K562 (cell line): ENCODE measurements at regions not wholly inside any gene's neighbourhood (a gene's known extent, or its start where the extent isn't known, plus 50 kb on each side); places are given as distances from the start of the nearest gene placed in this dataset.

Experiments used
- ATAC-seq: fragments of 200-7000 bp; cut with Tn5 transposase; 3 replicates; pipeline ENCODE4 v1.9.1; 2020; ENCODE audit warnings: moderate library complexity
- BruUV-seq: library from RNA; stranded (reverse); fragments of 400-500 nt; replicated peaks from 2 replicates; lab custom pipeline; 2021; lab: Mats Ljungman, UMichigan
- CTCF ChIA-PET: fragments of 300-600 bp; formaldehyde crosslinking; extraction: SDS; loops from one replicate; lab custom pipeline; 2021; ENCODE audit warnings: low intra/inter-chr PET ratio; lab: Yijun Ruan, JAX
- POLR2A ChIA-PET: fragments of 300-600, 350-650 bp; sonication (Branson Sonifier 250); formaldehyde crosslinking; extraction: SDS; loops from one replicate; lab custom pipeline; 2021; ENCODE audit warnings: antibody characterized with exemption, inconsistent platforms; lab: Yijun Ruan, JAX
- DNase-seq, 4 experiments: peaks; one replicate each; pipeline versions ENCODE4 v3.0.0 to v3.0.0-alpha.2; 2011 to 2018; ENCODE audit warnings: low spot score in 3 of 4, mixed read lengths in 3 of 4; ENCODE audit errors: extremely low read depth in 1 of 4
- FAIRE-seq: peaks from 2 replicates; lab custom pipeline; 2011; peaks lifted over from hg19 to GRCh38; lab: Jason Lieb, UNC
- H2AFZ ChIP-seq: 2 replicates; pipeline ENCODE4 v1.6.0; 2011; ENCODE audit warnings: low read depth, low read length, control low read depth, inconsistent platforms
- H3K27ac ChIP-seq: fragments of 200-600 bp; 3 replicates; pipeline ENCODE4 v1.8.0; 2011; ENCODE audit warnings: low read depth, mild to moderate bottlenecking, control low read depth, inconsistent platforms, low read length, moderate library complexity, mixed read lengths; ENCODE audit errors: extremely low read depth
- H3K27me3 ChIP-seq, 2 experiments: fragments of 300-600 bp in 1 of 2; 2 replicates in 1 of 2; 3 replicates in 1 of 2; pipeline versions ENCODE4 v1.6.0 to v1.8.0; 2011; ENCODE audit warnings: inconsistent platforms in 2 of 2, low read length in 2 of 2, mild to moderate bottlenecking in 1 of 2, mixed read lengths in 1 of 2, moderate library complexity in 1 of 2; ENCODE audit not compliant: control insufficient read depth in 2 of 2, insufficient read depth in 2 of 2
- H3K36me3 ChIP-seq: fragments of 300-600 bp; 3 replicates; pipeline ENCODE4 v1.8.0; 2011; ENCODE audit warnings: mild to moderate bottlenecking, low read length, inconsistent platforms; ENCODE audit not compliant: control insufficient read depth, insufficient read depth
- H3K4me1 ChIP-seq, 2 experiments: fragments of 200-600 bp in 1 of 2; replicated peaks in 1 of 2; 2 replicates in 1 of 2; 3 replicates in 1 of 2; pipeline versions ENCODE4 v1.5.1 to v1.8.0; 2011; ENCODE audit warnings: inconsistent platforms in 2 of 2, low read length in 2 of 2, mild to moderate bottlenecking in 1 of 2, mixed read lengths in 1 of 2, moderate library complexity in 1 of 2; ENCODE audit not compliant: control insufficient read depth in 2 of 2, insufficient read depth in 2 of 2
- H3K4me2 ChIP-seq: 2 replicates; pipeline ENCODE4 v1.6.1; 2011; ENCODE audit warnings: low read length, control low read depth, inconsistent platforms, mixed read lengths; ENCODE audit not compliant: insufficient read depth
- H3K4me3 ChIP-seq: fragments of 200-600 bp; sonication (generic), shearing (Covaris generic); 2 replicates; pipeline ENCODE4 v1.5.1; 2016; ENCODE audit warnings: control low read depth, inconsistent platforms
- H3K79me2 ChIP-seq: fragments of 200-600 bp; 3 replicates; pipeline ENCODE4 v1.8.0; 2011; ENCODE audit warnings: low read length, inconsistent platforms; ENCODE audit not compliant: control insufficient read depth, insufficient read depth
- H3K9ac ChIP-seq, 2 experiments: 2 replicates each; pipeline versions ENCODE4 v1.6.0 to v1.6.1; 2011; ENCODE audit warnings: low read depth in 2 of 2, low read length in 2 of 2, control low read depth in 1 of 2, inconsistent platforms in 1 of 2, mild to moderate bottlenecking in 1 of 2, mixed read lengths in 1 of 2; ENCODE audit not compliant: insufficient read depth in 1 of 2
- H3K9me1 ChIP-seq: one replicate; pipeline ENCODE4 v1.6.0; 2011; ENCODE audit warnings: inconsistent platforms, mild to moderate bottlenecking, low read length, moderate library complexity; ENCODE audit not compliant: control insufficient read depth, insufficient read depth
- H3K9me3 ChIP-seq: replicated peaks from 2 replicates; pipeline ENCODE4 v1.5.1; 2011; ENCODE audit warnings: low read depth, low read length, inconsistent platforms; ENCODE audit not compliant: control insufficient read depth, insufficient read depth
- H4K20me1 ChIP-seq: replicated peaks from 2 replicates; pipeline ENCODE4 v1.6.1; 2011; ENCODE audit warnings: low read length, inconsistent platforms, mixed read lengths; ENCODE audit not compliant: control insufficient read depth, insufficient read depth
- ETV6 ChIP-seq, 3 experiments: fragments of 150-350 bp in 1 of 3; sonication (generic) in 1 of 3; formaldehyde crosslinking in 1 of 3; IDR thresholded peaks; 2 replicates each; pipeline versions ENCODE4 v1.6.1 to v1.8.0; 2014 to 2022; ENCODE audit warnings: borderline replicate concordance in 2 of 3, low read depth in 2 of 3, antibody characterized with exemption in 1 of 3, low read length in 1 of 3, mild to moderate bottlenecking in 1 of 3, missing genetic modification reagents in 1 of 3
- WGBS: fragments of 100-300 bp; shearing (Covaris generic); methylation state at CpG from one replicate; pipeline ENCODE4 v1.1.6; 2016; ENCODE audit warnings: low coverage, mixed read lengths; ENCODE audit not compliant: insufficient coverage; ENCODE audit errors: missing lambda C conversion rate; 5-methylcytosine and 5-hydroxymethylcytosine counted together
- in situ Hi-C: fragments of 300-500 bp; cut with MboI; formaldehyde crosslinking; loops from 4 replicates; pipeline ENCODE4 v1.15.0; 2018; ENCODE audit warnings: inconsistent platforms, mixed read lengths
- intact Hi-C: fragments of 100-400 bp; cut with micrococcal nuclease; formaldehyde crosslinking; loops from 2 replicates; pipeline ENCODE4 v1.14.2; 2022
- TF ChIP-seq, protein P1 (sequence below): IDR thresholded peaks from 2 replicates; pipeline ENCODE4 v1.6.1; 2011; ENCODE audit warnings: borderline replicate concordance, low read depth, mild to moderate bottlenecking, moderate library complexity, low read length; ENCODE audit not compliant: insufficient read depth, poor library complexity, severe bottlenecking

DNA sequence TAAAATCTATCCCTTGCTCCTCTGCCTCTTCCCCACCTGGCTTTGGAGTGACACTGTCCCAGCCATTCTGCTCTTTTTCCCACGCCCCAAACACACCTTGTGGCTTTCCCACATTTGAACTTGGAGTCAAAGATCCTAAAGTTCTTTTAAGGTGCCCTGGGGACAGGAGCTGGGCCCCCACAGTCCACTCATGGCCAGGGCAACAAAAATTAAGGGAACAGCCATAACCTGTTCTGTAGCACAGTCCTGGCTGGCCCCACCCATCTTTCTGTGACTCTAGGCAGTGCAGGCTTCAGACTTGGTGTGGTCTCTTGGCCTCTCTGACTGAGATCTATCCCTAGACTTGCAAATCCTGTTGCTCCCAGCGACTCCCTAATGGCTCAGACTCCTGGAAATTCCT lies 143.0 kb upstream of the MAGI3 start:
- CTCF ChIA-PET = no interaction called here
- intact Hi-C loops (no loop called here), in situ Hi-C loops (no loop called here)
- BruUV-seq = no TSS peak
- Histone ChIP-seq H3K27ac (no peak overlapping the region), H3K79me2 (no peaks in the 10 kb centered on the region), H3K4me1 (peaks cover 0 to 2% of the 10 kb centered on the region in 2 experiments; a peak in 3 of 5 replicates), H3K36me3 (no peaks in the 10 kb centered on the region), H3K27me3 (peaks cover 0 to 7% of the 10 kb centered on the region in 2 experiments; a peak in 3 of 5 replicates), H3K9me3 (no peaks in the 10 kb centered on the region), H4K20me1 (no peaks in the 10 kb centered on the region), H2AFZ (peak overlapping the region; percentile 2; the same call in 1 of the 2 replicates), H3K9ac (peak overlapping the region in 1 of 2 experiments; percentile 38; a peak in 1 of 4 replicates), H3K4me3 (no peak overlapping the region), H3K4me2 (no peak overlapping the region), H3K9me1 (no peaks in the 10 kb centered on the region)
- POLR2A ChIA-PET = no interaction called here
- TF ChIP-seq, protein P1, sequence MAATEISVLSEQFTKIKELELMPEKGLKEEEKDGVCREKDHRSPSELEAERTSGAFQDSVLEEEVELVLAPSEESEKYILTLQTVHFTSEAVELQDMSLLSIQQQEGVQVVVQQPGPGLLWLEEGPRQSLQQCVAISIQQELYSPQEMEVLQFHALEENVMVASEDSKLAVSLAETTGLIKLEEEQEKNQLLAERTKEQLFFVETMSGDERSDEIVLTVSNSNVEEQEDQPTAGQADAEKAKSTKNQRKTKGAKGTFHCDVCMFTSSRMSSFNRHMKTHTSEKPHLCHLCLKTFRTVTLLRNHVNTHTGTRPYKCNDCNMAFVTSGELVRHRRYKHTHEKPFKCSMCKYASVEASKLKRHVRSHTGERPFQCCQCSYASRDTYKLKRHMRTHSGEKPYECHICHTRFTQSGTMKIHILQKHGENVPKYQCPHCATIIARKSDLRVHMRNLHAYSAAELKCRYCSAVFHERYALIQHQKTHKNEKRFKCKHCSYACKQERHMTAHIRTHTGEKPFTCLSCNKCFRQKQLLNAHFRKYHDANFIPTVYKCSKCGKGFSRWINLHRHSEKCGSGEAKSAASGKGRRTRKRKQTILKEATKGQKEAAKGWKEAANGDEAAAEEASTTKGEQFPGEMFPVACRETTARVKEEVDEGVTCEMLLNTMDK = no peak
- TF ChIP-seq ETV6 (IDR thresholded peaks at IDR 0.05; ENCODE audit: borderline replicate concordance in 1 of 2, low read depth in 2 of 2, low read length in 1 of 2) = no peak
- TF ChIP-seq ETV6 (CRISPR knock-in tag; IDR thresholded peaks at IDR 0.05; ENCODE audit: borderline replicate concordance) = no peak
- WGBS = 3% methylated on average over 2 of the region's 2 CpGs
- no peak for FAIRE-seq
- peak; percentile 50; the same call in 2 of the 3 replicates for ATAC-seq
- no peak for DNase-seq
